IPS DF 6.9 (cell line): ENCODE measurements at regions not wholly inside any gene's neighbourhood (a gene's known extent, or its start where the extent isn't known, plus 50 kb on each side); places are given as distances from the start of the nearest gene placed in this dataset.

Source experiments
- DNase-seq: peaks from one replicate; pipeline ENCODE4 v3.0.0-alpha.2; 2013; ENCODE audit warnings: low read depth, low spot score
- H3K27ac ChIP-seq: one replicate; pipeline ENCODE4 v1.5.1; 2013; ENCODE audit warnings: low read length, control low read depth
- H3K27me3 ChIP-seq: 2 replicates; pipeline ENCODE4 v1.6.1; 2013; ENCODE audit warnings: mild to moderate bottlenecking, low read length; ENCODE audit not compliant: control insufficient read depth, insufficient read depth
- H3K36me3 ChIP-seq: 2 replicates; pipeline ENCODE4 v1.6.1; 2013; ENCODE audit warnings: low read length; ENCODE audit not compliant: control insufficient read depth, insufficient read depth
- H3K4me1 ChIP-seq: 2 replicates; pipeline ENCODE4 v1.6.1; 2013; ENCODE audit warnings: low read length; ENCODE audit not compliant: control insufficient read depth, insufficient read depth
- H3K4me3 ChIP-seq: 2 replicates; pipeline ENCODE4 v1.5.1; 2013; ENCODE audit warnings: mild to moderate bottlenecking, low read length
- H3K9me3 ChIP-seq: 2 replicates; pipeline ENCODE4 v1.6.1; 2013; ENCODE audit warnings: low read length, inconsistent platforms; ENCODE audit not compliant: control insufficient read depth, insufficient read depth
- WGBS: extraction: QIAGEN DNeasy Blood & Tissue Kit; methylation state at CpG from one replicate; pipeline ENCODE4 v1.1.7; 2013; ENCODE audit warnings: mixed read lengths, missing lambda C conversion rate; ENCODE audit not compliant: insufficient read length, insufficient coverage; 5-methylcytosine and 5-hydroxymethylcytosine counted together

DNA sequence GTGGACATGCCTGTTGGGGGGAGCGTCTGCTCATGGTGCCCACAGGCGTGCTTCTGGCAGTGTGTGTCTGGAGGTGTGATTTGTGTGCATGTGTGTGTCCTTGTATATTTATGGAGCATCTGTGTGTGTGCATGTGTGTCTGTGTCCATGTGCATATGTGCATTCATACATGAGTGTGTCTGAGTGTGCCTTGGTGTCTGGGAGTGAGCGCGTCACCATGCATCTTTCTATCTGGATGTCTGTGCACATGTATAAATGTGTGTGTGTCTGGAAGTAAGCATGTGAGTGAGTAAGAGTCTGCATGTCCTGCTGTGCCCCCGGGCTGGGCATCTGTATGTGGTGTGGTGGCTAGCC is 58.1 kb upstream of the PRR23E start:
- no peak for DNase-seq
- Histone ChIP-seq H3K36me3 (no peaks in the 10 kb centered on the region), H3K27me3 (peaks cover 11% of the 10 kb centered on the region), H3K4me1 (peaks cover 7% of the 10 kb centered on the region), H3K4me3 (no peak overlapping the region), H3K27ac (no peak overlapping the region), H3K9me3 (no peaks in the 10 kb centered on the region)
- WGBS, result no CpG with 5 or more reads among the region's 5 CpGs

DNA sequence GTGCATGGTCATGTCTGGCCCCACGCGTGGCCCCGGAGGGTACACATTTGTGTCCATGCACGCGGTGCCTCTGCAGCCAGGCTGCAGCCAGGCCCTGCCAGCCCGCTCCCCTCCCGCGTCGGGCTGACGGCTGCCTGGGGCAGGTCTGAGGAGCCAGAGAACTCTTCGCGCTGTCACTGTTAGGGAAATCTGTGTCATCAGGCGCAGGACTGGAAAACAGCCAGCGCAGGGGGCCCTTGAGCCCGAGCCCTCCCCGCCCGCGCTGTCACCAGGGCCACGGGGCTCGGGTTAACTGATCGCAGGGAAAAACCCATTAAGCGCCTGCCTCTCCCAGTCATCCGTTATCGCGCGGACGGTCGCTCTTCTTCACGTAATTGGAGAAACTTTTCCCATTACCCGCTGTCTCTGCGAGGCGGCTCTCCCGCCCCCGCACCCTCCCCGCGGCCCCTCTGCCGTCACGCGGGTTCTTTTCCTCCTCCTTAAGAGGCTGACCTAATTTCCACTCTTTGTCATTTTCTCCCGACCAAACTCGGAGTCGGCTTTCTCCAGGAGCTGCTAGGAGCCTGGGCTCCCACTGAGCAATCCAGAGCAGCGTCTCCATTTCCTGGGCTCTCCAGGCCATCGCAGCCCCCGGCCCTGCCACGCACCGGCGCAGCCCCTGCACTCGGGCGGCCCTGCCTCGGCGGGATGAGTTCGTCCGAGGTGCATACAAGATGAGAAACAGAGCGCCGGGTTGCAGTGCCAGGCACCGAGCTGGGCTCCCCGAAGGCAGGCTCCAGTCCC is 57.5 kb upstream of the PRR23E start:
- Histone ChIP-seq H3K36me3 (no peaks in the 10 kb centered on the region), H3K27me3 (peaks cover 11% of the 10 kb centered on the region), H3K27ac (no peak overlapping the region), H3K9me3 (no peaks in the 10 kb centered on the region), H3K4me3 (peak overlapping the region; percentile 16; the same call in 1 of the 2 replicates), H3K4me1 (peaks cover 7% of the 10 kb centered on the region)
- DNase-seq, result no peak
- WGBS, result no CpG with 5 or more reads among the region's 58 CpGs

DNA sequence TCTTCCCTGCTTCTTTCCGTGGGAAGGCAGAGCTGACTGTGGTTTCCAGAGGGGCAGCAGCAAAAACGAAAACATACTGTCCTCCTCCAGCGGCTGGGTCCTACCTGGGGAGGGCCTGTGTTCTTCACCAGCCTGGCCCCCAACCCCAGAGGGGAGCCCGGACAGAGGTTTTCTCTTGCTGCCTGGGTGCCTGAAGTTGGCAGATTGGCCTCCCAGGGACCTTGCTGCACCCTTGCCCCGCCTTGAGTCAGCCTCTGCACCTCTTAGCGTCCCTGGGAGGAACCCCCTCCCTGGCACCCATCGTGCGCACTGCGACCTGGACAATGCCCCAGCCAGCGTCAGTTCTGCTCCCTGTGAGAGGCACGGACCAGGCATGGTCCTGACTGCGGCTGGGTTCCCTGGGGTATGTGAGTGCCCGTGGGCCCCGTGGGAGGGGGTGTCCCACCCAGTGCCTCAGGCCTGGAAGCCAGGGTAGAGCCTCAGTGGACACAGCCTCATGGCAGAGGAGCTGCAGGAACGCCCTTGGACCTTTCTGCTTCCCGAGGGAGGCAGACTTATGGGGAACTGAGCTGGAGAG is 56.8 kb upstream of the PRR23E start:
- no peaks in the 10 kb centered on the region for H3K36me3 ChIP-seq
- no peak for DNase-seq
- no peak overlapping the region for H3K27ac ChIP-seq
- H3K9me3 ChIP-seq, result no peaks in the 10 kb centered on the region
- no peak overlapping the region for H3K4me3 ChIP-seq
- no CpG with 5 or more reads among the region's 16 CpGs for WGBS
- H3K27me3 ChIP-seq, result peaks cover 11% of the 10 kb centered on the region
- H3K4me1 ChIP-seq, result peaks cover 7% of the 10 kb centered on the region

GRCh38 chr3:127136706-127137105 is 56.2 kb upstream of the PRR23E start:
- Histone ChIP-seq H3K4me3 (no peak overlapping the region), H3K27me3 (peaks cover 11% of the 10 kb centered on the region), H3K9me3 (no peaks in the 10 kb centered on the region), H3K27ac (no peak overlapping the region), H3K36me3 (no peaks in the 10 kb centered on the region), H3K4me1 (peaks cover 7% of the 10 kb centered on the region)
- WGBS, result no CpG with 5 or more reads among the region's 4 CpGs
- DNase-seq, result no peak

- Histone ChIP-seq H3K36me3 (no peaks in the 10 kb centered on the region), H3K4me3 (no peak overlapping the region), H3K4me1 (peaks cover 7% of the 10 kb centered on the region), H3K27ac (no peak overlapping the region), H3K9me3 (no peaks in the 10 kb centered on the region), H3K27me3 (peaks cover 11% of the 10 kb centered on the region)
- no peak for DNase-seq
- no CpG with 5 or more reads among the region's 8 CpGs for WGBS
Measured at GRCh38 chr3:127137113-127137512, 55.8 kb upstream of the PRR23E start.

GRCh38 chr3:127137757-127138536 is 55.0 kb upstream of the PRR23E start:
- H3K36me3 ChIP-seq, result no peaks in the 10 kb centered on the region
- H3K27ac ChIP-seq, result no peak overlapping the region
- WGBS, result no CpG with 5 or more reads among the region's 11 CpGs
- H3K9me3 ChIP-seq, result no peaks in the 10 kb centered on the region
- DNase-seq, result no peak
- peaks cover 11% of the 10 kb centered on the region for H3K27me3 ChIP-seq
- H3K4me1 ChIP-seq, result peaks cover 7% of the 10 kb centered on the region
- H3K4me3 ChIP-seq, result no peak overlapping the region

- Histone ChIP-seq H3K4me1 (peaks cover 4% of the 10 kb centered on the region), H3K36me3 (no peaks in the 10 kb centered on the region), H3K27me3 (peaks cover 9% of the 10 kb centered on the region), H3K4me3 (no peak overlapping the region), H3K9me3 (no peaks in the 10 kb centered on the region), H3K27ac (no peak overlapping the region)
- WGBS, result no CpG with 5 or more reads among the region's 17 CpGs
- DNase-seq, result no peak
Measured at GRCh38 chr3:127139601-127140500, 53.1 kb upstream of the PRR23E start.

- no peak for DNase-seq
- Histone ChIP-seq H3K36me3 (no peaks in the 10 kb centered on the region), H3K9me3 (no peaks in the 10 kb centered on the region), H3K4me1 (no peaks in the 10 kb centered on the region; the same call in 1 of the 2 replicates), H3K4me3 (no peak overlapping the region), H3K27me3 (peaks cover 4% of the 10 kb centered on the region; the same call in 1 of the 2 replicates), H3K27ac (no peak overlapping the region)
- whole genome bisulfite sequencing, result no CpG with 5 or more reads among the region's 18 CpGs
Measured at GRCh38 chr3:127140501-127141460, 52.1 kb upstream of the PRR23E start.

GRCh38 chr3:127141921-127142730 is 50.8 kb upstream of the PRR23E start:
- H3K4me3 ChIP-seq, result no peak overlapping the region
- DNase-seq, result no peak
- H3K36me3 ChIP-seq, result no peaks in the 10 kb centered on the region

More at GRCh38 chr3:127141921-127142730, 50.8 kb upstream of the PRR23E start:
- no peaks in the 10 kb centered on the region for H3K27me3 ChIP-seq
- no peak overlapping the region for H3K27ac ChIP-seq
- WGBS, result no CpG with 5 or more reads among the region's 19 CpGs
- H3K4me1 ChIP-seq, result no peaks in the 10 kb centered on the region
- no peaks in the 10 kb centered on the region for H3K9me3 ChIP-seq
